Mesenchymal stem cell (in vitro differentiated cells and primary cell): ENCODE measurements at regions not wholly inside any gene's neighbourhood (a gene's known extent, or its start where the extent isn't known, plus 50 kb on each side); places are given as distances from the start of the nearest gene placed in this dataset.

ENCODE experiments used
- DNase-seq: peaks from one replicate; pipeline ENCODE4 v3.0.0-alpha.2; 2013
- H2AFZ ChIP-seq: one replicate; pipeline ENCODE4 v1.6.1; 2013; ENCODE audit warnings: low read depth, mild to moderate bottlenecking, control low read depth, inconsistent platforms, low read length, moderate library complexity
- H2AK5ac ChIP-seq: 2 replicates; pipeline ENCODE4 v1.6.1; 2013; ENCODE audit warnings: low read length, moderate library complexity, mild to moderate bottlenecking, inconsistent platforms; ENCODE audit not compliant: severe bottlenecking
- H2BK120ac ChIP-seq: one replicate; pipeline ENCODE4 v1.6.1; 2013; ENCODE audit warnings: low read depth, mild to moderate bottlenecking, inconsistent platforms, low read length, moderate library complexity
- H2BK12ac ChIP-seq, 2 experiments: one replicate each; pipeline ENCODE4 v1.6.1; 2013; ENCODE audit warnings: inconsistent platforms in 2 of 2, low read length in 2 of 2, mild to moderate bottlenecking in 2 of 2, moderate library complexity in 2 of 2, control low read depth in 1 of 2
- H2BK15ac ChIP-seq: one replicate; pipeline ENCODE4 v1.6.1; 2013; ENCODE audit warnings: mild to moderate bottlenecking, low read depth, inconsistent platforms; ENCODE audit not compliant: poor library complexity, severe bottlenecking
- H2BK5ac ChIP-seq: 2 replicates; pipeline ENCODE4 v1.6.1; 2013; ENCODE audit warnings: low read depth, mild to moderate bottlenecking, low read length, control low read depth, inconsistent platforms; ENCODE audit not compliant: poor library complexity, severe bottlenecking
- H3K14ac ChIP-seq, 2 experiments: one replicate each; pipeline ENCODE4 v1.6.1; 2013; ENCODE audit warnings: inconsistent platforms in 2 of 2, low read length in 2 of 2, control low read depth in 1 of 2, mild to moderate bottlenecking in 1 of 2, moderate library complexity in 1 of 2
- H3K18ac ChIP-seq, 2 experiments: one replicate each; pipeline ENCODE4 v1.6.1; 2013; ENCODE audit warnings: inconsistent platforms in 2 of 2, low read length in 2 of 2, control low read depth in 1 of 2, low read depth in 1 of 2, mild to moderate bottlenecking in 1 of 2
- H3K23ac ChIP-seq, 2 experiments: one replicate each; pipeline ENCODE4 v1.6.1; 2013; ENCODE audit warnings: inconsistent platforms in 2 of 2, low read length in 2 of 2, mild to moderate bottlenecking in 2 of 2, moderate library complexity in 2 of 2, control low read depth in 1 of 2
- H3K27ac ChIP-seq: 2 replicates; pipeline ENCODE4 v1.5.1; 2013; ENCODE audit warnings: mild to moderate bottlenecking, moderate library complexity, low read length, control low read depth, inconsistent platforms; ENCODE audit not compliant: poor library complexity, severe bottlenecking
- H3K27me3 ChIP-seq, 2 experiments: 2 replicates each; pipeline versions ENCODE4 v1.6.1 to v1.7.0; 2013; ENCODE audit warnings: low read length in 2 of 2, mild to moderate bottlenecking in 2 of 2, moderate library complexity in 2 of 2, control low read depth in 1 of 2, inconsistent platforms in 1 of 2; ENCODE audit not compliant: control insufficient read depth in 1 of 2, insufficient read depth in 1 of 2
- H3K36me3 ChIP-seq, 2 experiments: 2 replicates each; pipeline versions ENCODE4 v1.6.1 to v1.7.0; 2013; ENCODE audit warnings: low read length in 2 of 2, control low read depth in 1 of 2, inconsistent platforms in 1 of 2, low read depth in 1 of 2, mild to moderate bottlenecking in 1 of 2; ENCODE audit not compliant: insufficient read depth in 2 of 2, control insufficient read depth in 1 of 2
- H3K4ac ChIP-seq, 2 experiments: one replicate each; pipeline ENCODE4 v1.6.1; 2013; ENCODE audit warnings: inconsistent platforms in 2 of 2, low read length in 2 of 2, mild to moderate bottlenecking in 2 of 2, moderate library complexity in 2 of 2, control low read depth in 1 of 2, low read depth in 1 of 2
- H3K4me1 ChIP-seq: 2 replicates; pipeline ENCODE4 v1.6.1; 2013; ENCODE audit warnings: low read depth, low read length, control low read depth; ENCODE audit not compliant: control insufficient read depth, insufficient read depth
- H3K4me2 ChIP-seq: 2 replicates; pipeline ENCODE4 v1.6.1; 2013; ENCODE audit warnings: low read length, mild to moderate bottlenecking, inconsistent platforms; ENCODE audit not compliant: poor library complexity, severe bottlenecking
- H3K4me3 ChIP-seq, 2 experiments: 2 replicates each; pipeline versions ENCODE4 v1.5.1 to v1.7.0; 2013; ENCODE audit warnings: low read length in 2 of 2, mild to moderate bottlenecking in 2 of 2, control low read depth in 1 of 2, low read depth in 1 of 2; ENCODE audit not compliant: insufficient read depth in 1 of 2
- H3K79me1 ChIP-seq: replicated peaks from 2 replicates; pipeline ENCODE4 v1.6.1; 2013; ENCODE audit warnings: mild to moderate bottlenecking, control low read depth, low read length, inconsistent platforms; ENCODE audit not compliant: poor library complexity, severe bottlenecking
- H3K9ac ChIP-seq: 2 replicates; pipeline ENCODE4 v1.7.0; 2013; ENCODE audit warnings: mild to moderate bottlenecking, low read length, moderate library complexity
- H3K9me3 ChIP-seq: 2 replicates; pipeline ENCODE4 v1.7.0; 2013; ENCODE audit warnings: mild to moderate bottlenecking, low read length; ENCODE audit not compliant: control insufficient read depth
- H4K8ac ChIP-seq: one replicate; pipeline ENCODE4 v1.6.1; 2013; ENCODE audit warnings: inconsistent platforms, mild to moderate bottlenecking, low read length, moderate library complexity
- H4K91ac ChIP-seq: one replicate; pipeline ENCODE4 v1.6.1; 2013; ENCODE audit warnings: mild to moderate bottlenecking, low read length, inconsistent platforms
- WGBS: methylation state at CpG from one replicate; pipeline ENCODE4 v1.1.7; 2013; ENCODE audit warnings: mixed read lengths; 5-methylcytosine and 5-hydroxymethylcytosine counted together

- Histone ChIP-seq H3K79me1 (no peaks in the 10 kb centered on the region), H3K4ac (no peak overlapping the region), H3K4me1 (peaks cover 4% of the 10 kb centered on the region), H4K91ac (no peak overlapping the region), H2AFZ (no peak overlapping the region), H3K4me3 (no peak overlapping the region), H3K4me2 (no peak overlapping the region), H3K23ac (no peak overlapping the region), H2BK5ac (no peak overlapping the region), H3K27ac (no peak overlapping the region), H3K9me3 (no peaks in the 10 kb centered on the region), H3K9ac (no peak overlapping the region), H4K8ac (no peak overlapping the region), H3K18ac (no peak overlapping the region), H2BK120ac (no peak overlapping the region), H2BK15ac (no peak overlapping the region), H2AK5ac (no peak overlapping the region), H2BK12ac (no peak overlapping the region), H3K36me3 (no peaks in the 10 kb centered on the region), H3K27me3 (no peaks in the 10 kb centered on the region), H3K14ac (no peak overlapping the region)
- WGBS = no CpG with 5 or more reads among the region's 2 CpGs
- no peak for DNase-seq
Measured at GRCh38 chr9:72471096-72471495, 50.3 kb upstream of the TMC1 start.

GRCh38 chr9:72467766-72468738 is 53.4 kb upstream of the TMC1 start:
- Histone ChIP-seq H3K18ac (peak overlapping the region in 1 of 2 experiments; percentile 55), H3K4me3 (no peak overlapping the region), H2AFZ (no peak overlapping the region), H3K4me2 (no peak overlapping the region), H3K27me3 (no peaks in the 10 kb centered on the region), H3K27ac (no peak overlapping the region), H2BK15ac (no peak overlapping the region), H4K91ac (no peak overlapping the region), H3K36me3 (no peaks in the 10 kb centered on the region), H4K8ac (no peak overlapping the region), H3K4me1 (peaks cover under 1% of the 10 kb centered on the region), H3K9ac (no peak overlapping the region), H3K23ac (no peak overlapping the region), H3K79me1 (no peaks in the 10 kb centered on the region), H3K9me3 (no peaks in the 10 kb centered on the region), H2BK12ac (no peak overlapping the region), H2BK5ac (no peak overlapping the region), H2BK120ac (no peak overlapping the region), H3K14ac (no peak overlapping the region), H3K4ac (no peak overlapping the region), H2AK5ac (no peak overlapping the region)
- 52% methylated on average over 7 of the region's 8 CpGs for WGBS
- peak; percentile 65 for DNase-seq

DNA sequence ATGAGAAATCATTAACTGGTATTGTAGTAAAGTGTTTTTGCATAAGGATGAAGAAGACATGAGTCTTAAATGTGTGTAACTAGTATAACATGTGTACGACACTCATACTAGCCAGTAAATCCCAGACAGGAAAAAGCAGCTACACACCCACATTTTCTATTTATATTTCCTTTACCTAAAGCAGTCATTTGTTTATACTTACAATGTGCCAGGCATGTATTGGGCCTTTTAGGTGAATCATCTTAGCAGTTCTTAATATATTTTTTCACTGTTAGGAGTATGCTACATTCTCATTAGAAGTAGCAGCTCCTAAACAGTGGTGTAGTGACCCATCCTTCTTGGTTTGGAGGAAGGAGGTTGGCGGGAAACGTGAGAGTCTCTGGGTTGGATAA is 55.8 kb upstream of the TMC1 start:
- Histone ChIP-seq H3K4me3 (no peak overlapping the region), H3K4me2 (no peak overlapping the region), H3K18ac (no peak overlapping the region), H3K14ac (no peak overlapping the region), H2BK120ac (no peak overlapping the region), H3K4ac (no peak overlapping the region), H4K91ac (no peak overlapping the region), H2BK12ac (no peak overlapping the region), H3K9ac (no peak overlapping the region), H2BK15ac (no peak overlapping the region), H3K4me1 (no peaks in the 10 kb centered on the region), H2AFZ (no peak overlapping the region), H4K8ac (no peak overlapping the region), H3K27ac (no peak overlapping the region), H3K9me3 (no peaks in the 10 kb centered on the region), H3K23ac (no peak overlapping the region), H2BK5ac (no peak overlapping the region), H3K27me3 (no peaks in the 10 kb centered on the region), H3K79me1 (no peaks in the 10 kb centered on the region), H2AK5ac (no peak overlapping the region), H3K36me3 (no peaks in the 10 kb centered on the region)
- peak; percentile 64 for DNase-seq
- WGBS = no CpG with 5 or more reads among the region's 3 CpGs

- no peaks in the 10 kb centered on the region for H3K9me3 ChIP-seq
- H2AFZ ChIP-seq = no peak overlapping the region
- H3K36me3 ChIP-seq = no peaks in the 10 kb centered on the region
- DNase-seq = peak; percentile 16
- H3K23ac ChIP-seq = no peak overlapping the region
- peak overlapping the region in 1 of 2 experiments; percentile 18 for H3K18ac ChIP-seq
- peaks cover 4% of the 10 kb centered on the region for H3K4me1 ChIP-seq
- no peak overlapping the region for H4K8ac ChIP-seq
- H3K27ac ChIP-seq = no peak overlapping the region
- peak overlapping the region in 1 of 2 experiments; percentile 50 for H2BK12ac ChIP-seq
- H4K91ac ChIP-seq = no peak overlapping the region
- no peaks in the 10 kb centered on the region for H3K27me3 ChIP-seq
- H2BK120ac ChIP-seq = no peak overlapping the region
- H2AK5ac ChIP-seq = no peak overlapping the region
- H3K14ac ChIP-seq = no peak overlapping the region
- H3K4me3 ChIP-seq = no peak overlapping the region
- H3K4me2 ChIP-seq = no peak overlapping the region
- peak overlapping the region in 1 of 2 experiments; percentile 26 for H3K4ac ChIP-seq
- no peaks in the 10 kb centered on the region for H3K79me1 ChIP-seq
- no peak overlapping the region for H2BK15ac ChIP-seq
- 75% methylated on average over 9 of the region's 9 CpGs for WGBS
- no peak overlapping the region for H2BK5ac ChIP-seq
- no peak overlapping the region for H3K9ac ChIP-seq
Measured at GRCh38 chr9:72464857-72465592, 56.4 kb upstream of the TMC1 start.
